GM19328 (cell line): ENCODE measurements at regions not wholly inside any gene's neighbourhood (a gene's known extent, or its start where the extent isn't known, plus 50 kb on each side); places are given as distances from the start of the nearest gene placed in this dataset.

ENCODE experiments used
- ATAC-seq: cut with Tn5 transposase; IDR thresholded peaks from one replicate; pipeline ENCODE4 v1.9.1; 2021; ENCODE audit warnings: mild to moderate bottlenecking, moderate library complexity; ENCODE audit not compliant: unreplicated experiment

GRCh38 chr4:12716896-12717295, 767.2 kb downstream of the RAB28 start:
- ATAC-seq: no peak

GRCh38 chr4:12712648-12713339, 771.3 kb downstream of the RAB28 start:
- no peak for ATAC-seq

- ATAC-seq: no peak
Measured at GRCh38 chr4:12707381-12708175, 776.6 kb downstream of the RAB28 start.

- ATAC-seq: no peak
Measured at GRCh38 chr4:12703036-12703435, 781.1 kb downstream of the RAB28 start.

- ATAC-seq: no peak
Measured at GRCh38 chr4:12701384-12701783, 782.8 kb downstream of the RAB28 start.

GRCh38 chr4:12697970-12698369, 786.2 kb downstream of the RAB28 start:
- no peak for ATAC-seq

GRCh38 chr4:12692815-12693214, 791.3 kb downstream of the RAB28 start:
- no peak for ATAC-seq

- ATAC-seq: no peak
Measured at GRCh38 chr4:12691168-12691567, 793.0 kb downstream of the RAB28 start.

GRCh38 chr4:12689457-12689856, 794.7 kb downstream of the RAB28 start:
- no peak for ATAC-seq

GRCh38 chr4:12679217-12679616, 804.9 kb downstream of the RAB28 start:
- ATAC-seq: no peak

GRCh38 chr4:12674184-12674583, 810.0 kb downstream of the RAB28 start:
- ATAC-seq: no peak

GRCh38 chr4:12672303-12672702, 811.8 kb downstream of the RAB28 start:
- no peak for ATAC-seq

- no peak for ATAC-seq
Measured at GRCh38 chr4:12658146-12658545, 826.0 kb downstream of the RAB28 start.

- ATAC-seq: no peak
Measured at GRCh38 chr4:12651876-12652275, 832.3 kb downstream of the RAB28 start.

GRCh38 chr4:12645732-12646131, 838.4 kb downstream of the RAB28 start:
- no peak for ATAC-seq

- ATAC-seq: no peak
Measured at GRCh38 chr4:12644261-12644660, 839.9 kb downstream of the RAB28 start.

- ATAC-seq: no peak
Measured at GRCh38 chr4:12636191-12636590, 847.9 kb downstream of the RAB28 start.

- no peak for ATAC-seq
Measured at GRCh38 chr4:12635629-12636028, 848.5 kb downstream of the RAB28 start.

GRCh38 chr4:12633053-12633651, 851.0 kb downstream of the RAB28 start:
- peak; percentile 96 for ATAC-seq

- ATAC-seq: no peak
Measured at GRCh38 chr4:12615822-12616221, 868.3 kb downstream of the RAB28 start.

- no peak for ATAC-seq
Measured at GRCh38 chr4:12612876-12613275, 871.3 kb downstream of the RAB28 start.
